PC-3 (cell line): ENCODE measurements at regions not wholly inside any gene's neighbourhood (a gene's known extent, or its start where the extent isn't known, plus 50 kb on each side); places are given as distances from the start of the nearest gene placed in this dataset.
"Not testable (repeated sequence)": the region's sequence is repeated elsewhere in the genome, so short reads cannot be mapped to it uniquely, and the experiment has no call there.

Experiments
- EZH2 ChIP-seq: fragments of 300-600 bp; sonication (generic); IDR thresholded peaks from one replicate; pipeline ENCODE4 v1.6.1; 2017; ENCODE audit warnings: antibody characterized with exemption, mild to moderate bottlenecking, low read length; ENCODE audit not compliant: unreplicated experiment
- EZH2phosphoT487 ChIP-seq: fragments of 300-600 bp; sonication (generic); IDR thresholded peaks from 2 replicates; pipeline ENCODE4 v1.6.1; 2018; ENCODE audit warnings: mild to moderate bottlenecking, antibody characterized with exemption, low read length, borderline replicate concordance
- TF ChIP-seq, protein P1 (sequence below): fragments of 300-600 bp; sonication (generic); conservative IDR thresholded peaks from 2 replicates; pipeline ENCODE4 v1.5.1; 2017; ENCODE audit warnings: antibody characterized with exemption, low read depth, mild to moderate bottlenecking, low read length

DNA sequence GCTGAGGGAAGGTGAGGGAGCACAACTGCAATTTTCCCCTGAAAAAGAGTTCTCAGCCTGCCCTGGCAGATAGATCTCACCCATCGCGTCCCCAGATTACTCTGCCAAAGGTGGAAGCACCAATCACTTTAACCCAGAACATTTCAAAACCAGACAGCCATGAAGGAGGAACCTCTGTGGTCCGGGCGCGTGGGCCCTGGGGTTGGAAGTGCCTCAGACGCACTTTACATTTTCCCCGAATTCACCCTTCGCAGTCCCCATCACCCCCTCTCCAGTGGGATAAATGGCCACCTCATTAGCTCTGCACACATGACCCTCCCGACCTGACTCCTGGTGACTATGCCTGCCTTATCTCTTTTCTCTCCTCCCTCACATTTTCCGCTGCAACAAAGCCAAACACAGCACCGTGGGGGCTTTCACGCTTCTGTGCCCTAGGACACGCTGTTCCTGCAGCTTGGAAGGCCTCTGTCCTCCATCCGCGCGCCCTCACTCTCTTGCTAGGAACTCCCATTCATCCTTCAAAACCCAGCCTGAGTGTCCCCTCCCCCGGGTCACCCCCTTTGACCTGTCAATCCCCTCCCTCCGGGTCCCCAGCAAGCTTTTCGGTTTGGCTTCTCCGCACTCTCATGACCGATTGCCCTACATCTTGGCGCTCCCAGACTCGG is 68.2 kb upstream of the SPDYE9 start:
- TF ChIP-seq EZH2, EZH2phosphoT487: not testable (repeated sequence)
- TF ChIP-seq, protein P1, sequence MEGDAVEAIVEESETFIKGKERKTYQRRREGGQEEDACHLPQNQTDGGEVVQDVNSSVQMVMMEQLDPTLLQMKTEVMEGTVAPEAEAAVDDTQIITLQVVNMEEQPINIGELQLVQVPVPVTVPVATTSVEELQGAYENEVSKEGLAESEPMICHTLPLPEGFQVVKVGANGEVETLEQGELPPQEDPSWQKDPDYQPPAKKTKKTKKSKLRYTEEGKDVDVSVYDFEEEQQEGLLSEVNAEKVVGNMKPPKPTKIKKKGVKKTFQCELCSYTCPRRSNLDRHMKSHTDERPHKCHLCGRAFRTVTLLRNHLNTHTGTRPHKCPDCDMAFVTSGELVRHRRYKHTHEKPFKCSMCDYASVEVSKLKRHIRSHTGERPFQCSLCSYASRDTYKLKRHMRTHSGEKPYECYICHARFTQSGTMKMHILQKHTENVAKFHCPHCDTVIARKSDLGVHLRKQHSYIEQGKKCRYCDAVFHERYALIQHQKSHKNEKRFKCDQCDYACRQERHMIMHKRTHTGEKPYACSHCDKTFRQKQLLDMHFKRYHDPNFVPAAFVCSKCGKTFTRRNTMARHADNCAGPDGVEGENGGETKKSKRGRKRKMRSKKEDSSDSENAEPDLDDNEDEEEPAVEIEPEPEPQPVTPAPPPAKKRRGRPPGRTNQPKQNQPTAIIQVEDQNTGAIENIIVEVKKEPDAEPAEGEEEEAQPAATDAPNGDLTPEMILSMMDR: not testable (repeated sequence)
